HG02763 (cell line): ENCODE measurements at regions not wholly inside any gene's neighbourhood (a gene's known extent, or its start where the extent isn't known, plus 50 kb on each side); places are given as distances from the start of the nearest gene placed in this dataset.
"Not testable (repeated sequence)": the region's sequence is repeated elsewhere in the genome, so short reads cannot be mapped to it uniquely, and the experiment has no call there.

Source experiments
- ATAC-seq: cut with Tn5 transposase; IDR thresholded peaks from one replicate; pipeline ENCODE4 v1.9.1; 2021; ENCODE audit warnings: mild to moderate bottlenecking, moderate library complexity; ENCODE audit not compliant: unreplicated experiment

DNA sequence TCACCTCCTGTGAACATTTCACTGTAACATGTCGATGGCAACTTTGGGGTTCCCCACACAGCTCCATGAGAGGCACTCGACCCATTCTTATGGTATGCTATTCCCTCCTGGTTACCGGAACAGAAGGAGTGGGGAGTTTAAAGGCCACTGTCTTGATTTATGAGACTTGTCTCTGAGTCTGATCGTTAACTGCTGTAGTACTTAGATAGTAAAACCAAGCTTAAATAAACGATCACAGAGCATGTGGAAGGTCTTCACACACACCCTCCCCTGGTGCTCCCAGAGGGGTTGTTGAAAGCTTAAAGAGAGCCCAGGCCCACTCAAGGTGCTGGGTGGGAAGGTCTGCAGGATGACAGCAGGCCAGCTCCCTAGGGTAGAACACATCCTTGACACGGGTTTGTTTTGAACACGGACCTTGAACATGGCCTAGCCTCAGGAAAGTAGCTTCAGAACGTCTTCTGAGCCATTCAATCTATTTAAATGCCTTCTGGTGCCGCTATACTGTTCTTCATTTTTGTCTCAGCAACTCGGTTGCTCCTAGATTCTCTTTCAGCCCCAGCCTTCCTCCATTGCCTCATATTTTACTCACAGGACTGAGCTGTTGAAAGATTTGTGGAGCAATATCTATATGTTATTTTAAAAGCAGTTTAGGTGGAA, 335.3 kb downstream of the FGFR2 start:
- ATAC-seq: no peak

DNA sequence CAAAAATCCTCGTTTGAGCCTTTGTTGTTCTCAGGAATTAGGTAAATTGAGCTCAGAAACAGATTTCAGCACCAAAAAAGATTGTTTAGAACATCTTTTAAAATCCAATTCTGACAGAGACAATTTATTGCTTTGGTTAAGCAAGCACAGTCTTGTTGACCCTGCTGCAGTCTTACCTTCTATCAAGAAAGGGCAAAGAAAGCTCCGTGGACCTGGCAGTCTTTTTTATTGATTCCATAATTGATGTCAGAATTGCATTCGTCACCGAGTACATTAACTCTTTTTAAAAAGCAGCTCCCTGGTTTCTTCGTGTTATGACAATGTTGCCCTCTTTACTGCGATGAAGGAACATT, 334.8 kb downstream of the FGFR2 start:
- ATAC-seq: no peak

DNA sequence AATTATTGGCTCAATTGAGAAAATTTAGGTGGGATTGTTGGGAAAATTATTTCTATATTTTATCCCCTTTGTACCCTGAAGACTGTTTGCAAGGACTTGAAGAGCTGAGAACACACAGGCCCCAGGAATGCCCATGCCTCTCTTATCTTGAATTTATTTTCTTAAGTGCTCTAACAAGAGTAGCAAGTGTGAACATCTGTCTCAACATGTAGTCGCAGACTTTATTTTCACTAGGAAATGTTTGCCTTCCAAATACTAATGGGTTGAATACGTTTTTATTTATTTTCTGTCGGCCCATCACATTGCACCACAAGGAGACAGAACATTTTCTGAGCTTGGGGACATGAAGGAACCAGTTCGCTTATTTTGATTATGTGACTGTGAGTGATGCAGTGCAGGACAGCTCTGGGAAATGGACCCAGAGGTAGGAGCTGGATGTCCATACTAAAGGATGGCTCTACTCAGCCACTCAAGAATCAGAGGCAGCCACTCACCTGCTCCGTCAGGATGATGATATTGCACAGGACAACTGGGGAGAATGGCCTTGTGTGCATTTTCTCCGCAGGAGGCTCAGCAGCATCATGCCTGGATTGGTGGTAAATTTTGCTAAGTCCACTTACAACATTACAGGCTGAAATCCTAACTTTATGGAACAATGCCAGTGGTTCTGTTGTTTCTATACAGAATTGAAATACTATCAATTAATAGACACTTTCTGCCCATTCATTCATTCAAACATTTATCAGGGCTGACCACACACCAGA, 332.7 kb downstream of the FGFR2 start:
- ATAC-seq: no peak

DNA sequence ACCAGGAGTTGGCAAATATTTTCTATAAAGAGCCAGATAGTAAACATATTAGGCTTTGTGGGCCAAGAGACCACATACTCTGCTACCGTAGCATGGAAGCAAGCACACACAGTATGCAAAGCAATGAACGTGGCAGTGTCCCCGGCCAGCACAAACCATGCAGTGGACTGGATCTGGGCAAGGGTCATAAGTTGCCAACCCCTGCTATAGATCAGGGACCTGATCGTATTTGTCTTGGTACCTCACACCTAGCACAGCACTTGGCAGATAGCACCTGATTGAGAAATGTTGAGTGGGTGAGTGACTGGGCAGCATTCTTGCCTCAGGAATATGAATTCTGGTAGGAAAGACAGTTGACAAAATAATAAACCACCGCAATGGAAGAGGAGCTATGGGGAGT, 331.9 kb downstream of the FGFR2 start:
- no peak for ATAC-seq

DNA sequence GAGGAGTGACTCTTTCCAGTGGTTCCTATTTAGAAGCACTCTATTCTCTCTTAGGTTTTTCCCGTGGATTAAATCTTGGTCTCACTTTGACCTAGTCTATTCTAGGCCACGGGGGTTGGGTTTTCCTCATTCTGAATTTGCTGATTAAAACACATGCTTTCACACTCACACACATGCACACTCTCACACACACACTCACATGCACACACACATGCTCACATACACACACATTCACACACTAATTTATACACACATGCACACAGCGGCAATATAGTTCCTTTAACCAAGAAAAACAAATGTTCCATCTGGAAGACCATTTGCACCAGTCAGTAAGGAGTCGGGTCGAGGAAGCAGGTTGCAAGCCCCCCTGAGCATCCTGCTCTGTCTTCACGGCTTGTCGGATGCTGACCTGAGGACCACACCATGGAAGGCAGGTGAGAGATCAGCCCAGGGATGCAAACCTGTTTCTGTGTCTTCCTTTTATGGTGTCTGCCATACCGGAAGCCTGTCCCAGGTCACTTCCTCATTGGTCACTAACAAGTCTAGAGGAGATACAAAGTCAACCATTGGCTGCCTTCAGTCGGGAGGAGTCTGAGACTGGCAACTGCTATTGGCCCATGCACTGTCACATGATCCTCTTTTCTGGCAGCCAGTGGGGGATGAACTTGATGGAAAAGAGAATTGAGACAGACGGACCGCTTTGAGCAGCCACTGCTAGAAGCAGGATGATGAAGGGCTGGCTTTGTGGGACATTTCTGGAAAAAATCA, 330.8 kb downstream of the FGFR2 start:
- ATAC-seq: no peak

DNA sequence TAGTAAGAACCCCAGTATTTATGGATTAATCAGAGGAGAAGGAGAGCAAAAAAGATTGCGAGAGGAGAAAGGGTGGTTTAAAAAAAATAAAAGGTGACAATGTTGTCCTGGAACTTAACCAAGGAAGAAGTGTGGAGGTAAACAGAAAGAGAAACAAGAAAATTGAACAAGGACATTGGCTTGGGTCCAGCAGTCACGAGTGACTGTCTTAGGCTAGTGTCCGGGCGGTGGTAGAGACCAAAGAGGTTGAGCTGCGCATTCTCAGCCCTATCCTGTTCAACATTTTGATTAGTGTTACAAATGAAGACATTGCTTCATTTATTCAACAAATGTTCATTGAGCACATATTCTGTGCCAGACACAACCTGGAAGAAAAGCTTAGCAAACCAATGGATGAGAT, 329.9 kb downstream of the FGFR2 start:
- no peak for ATAC-seq

DNA sequence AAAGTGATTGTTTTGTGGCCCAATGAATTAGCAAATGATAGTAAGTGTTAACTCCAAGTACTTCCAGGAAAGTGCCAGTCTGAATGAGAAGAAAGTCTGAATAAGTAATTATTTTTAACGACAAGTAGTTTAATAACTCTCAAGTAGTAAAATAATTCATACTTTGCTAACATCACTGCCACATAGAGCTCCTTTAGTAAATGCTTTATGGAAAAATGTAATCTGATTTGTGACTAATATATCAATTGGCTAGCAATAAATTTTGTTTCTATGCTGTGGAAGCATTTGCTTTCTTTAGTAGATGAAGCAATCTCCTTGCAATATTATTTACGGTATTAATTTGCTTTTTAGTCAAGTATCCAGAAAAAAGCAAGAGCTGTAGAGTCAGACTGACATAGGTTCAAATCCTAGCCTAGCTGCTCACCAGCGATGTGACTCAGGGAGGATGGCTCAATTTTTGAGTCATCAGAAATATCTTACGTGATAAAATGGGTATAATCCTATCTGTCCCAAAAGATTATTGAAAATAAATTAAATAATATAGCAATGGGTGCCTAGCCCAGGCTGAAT, 329.3 kb downstream of the FGFR2 start:
- no peak for ATAC-seq

DNA sequence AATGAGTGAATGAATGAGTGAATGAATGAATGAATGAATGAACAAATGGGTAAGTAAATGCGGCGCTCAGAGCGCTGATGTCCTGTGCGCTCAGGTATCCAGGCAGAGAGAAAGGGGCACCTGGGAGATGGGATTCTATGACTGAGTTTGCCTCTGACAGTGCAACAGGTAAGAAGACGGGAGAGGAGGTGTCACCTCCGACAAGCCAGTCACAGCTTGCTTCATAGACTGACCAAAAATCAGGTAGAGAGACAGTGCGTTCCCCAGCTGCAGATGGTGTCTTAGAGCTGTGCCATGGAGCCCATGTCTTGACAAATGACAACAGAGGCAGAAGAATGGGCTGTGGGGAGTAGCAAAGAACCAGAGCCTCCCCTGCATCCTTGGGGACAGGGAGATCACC, 327.3 kb downstream of the FGFR2 start:
- ATAC-seq: no peak

DNA sequence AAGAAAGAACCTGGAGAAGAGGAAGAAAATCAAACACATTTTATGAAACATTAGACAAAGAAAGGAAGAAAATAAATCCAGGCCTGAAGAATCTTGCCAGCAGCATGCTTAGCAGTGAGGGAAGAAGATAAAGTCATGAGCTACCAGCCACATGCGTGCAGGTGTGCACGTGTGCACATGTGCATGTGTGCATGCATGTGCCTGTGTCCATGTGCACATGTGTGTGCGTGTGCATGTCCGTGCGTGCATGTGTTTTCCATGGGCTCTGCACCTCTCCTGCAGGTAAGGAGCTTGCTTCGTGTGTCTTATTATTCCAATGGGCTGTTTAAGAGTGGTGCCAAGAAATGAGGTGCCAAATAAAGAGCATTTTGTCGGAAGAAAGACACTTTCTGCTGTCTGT, 322.2 kb downstream of the FGFR2 start:
- no peak for ATAC-seq

DNA sequence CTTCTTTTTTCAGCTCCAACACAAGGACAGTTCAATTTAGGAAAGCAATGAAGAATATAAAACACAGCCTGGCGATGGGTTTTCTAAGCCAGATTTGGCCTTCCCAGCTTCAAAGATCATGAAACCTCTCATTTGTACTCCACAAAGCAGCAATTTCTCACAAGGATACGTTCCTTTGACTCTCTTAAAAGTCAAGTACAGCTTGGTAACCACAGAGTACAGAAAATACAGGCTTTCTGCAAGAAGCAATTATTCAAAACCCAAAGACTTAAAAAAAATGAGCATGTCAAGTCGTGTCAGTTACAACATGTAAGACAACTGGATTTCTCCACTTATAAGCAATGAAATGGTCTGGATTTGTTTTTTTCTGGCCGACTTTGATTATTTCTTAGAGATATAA, 321.4 kb downstream of the FGFR2 start:
- ATAC-seq: no peak

DNA sequence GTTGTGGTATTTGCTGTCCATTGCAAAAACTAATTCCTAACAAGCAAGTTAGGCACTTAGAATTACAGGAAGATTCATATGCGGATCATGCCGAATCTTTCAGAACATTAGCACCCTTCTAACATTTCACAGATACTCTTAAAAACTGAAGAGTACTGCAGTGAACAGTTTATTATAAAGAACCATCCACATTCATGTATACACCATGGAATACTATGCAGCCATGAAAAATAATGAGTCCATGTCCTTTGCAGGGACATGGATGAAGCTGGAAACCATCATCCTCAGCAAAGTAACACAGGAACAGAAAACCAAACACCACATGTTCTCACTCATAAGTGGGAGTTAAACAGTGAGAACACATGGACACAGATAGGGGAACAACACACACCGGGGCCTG, 319.9 kb downstream of the FGFR2 start:
- not testable (repeated sequence) for ATAC-seq

DNA sequence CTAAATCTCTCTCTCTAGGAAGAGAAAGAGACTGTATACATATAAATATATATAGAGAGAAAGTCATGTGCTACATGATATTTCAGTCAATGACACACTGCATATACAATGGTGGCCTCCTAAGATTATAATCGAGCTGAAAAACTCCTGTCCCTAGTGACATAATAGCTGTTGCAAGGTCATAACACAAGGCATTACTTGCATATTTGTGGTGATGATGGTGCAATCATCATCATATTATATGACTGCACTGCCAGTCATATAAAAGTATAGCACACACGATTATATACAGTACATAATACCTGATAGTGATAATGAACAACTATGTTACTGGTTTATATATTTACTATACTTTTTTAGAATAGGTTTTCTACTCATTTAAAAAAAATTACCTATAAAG, 316.7 kb downstream of the FGFR2 start:
- ATAC-seq: no peak

DNA sequence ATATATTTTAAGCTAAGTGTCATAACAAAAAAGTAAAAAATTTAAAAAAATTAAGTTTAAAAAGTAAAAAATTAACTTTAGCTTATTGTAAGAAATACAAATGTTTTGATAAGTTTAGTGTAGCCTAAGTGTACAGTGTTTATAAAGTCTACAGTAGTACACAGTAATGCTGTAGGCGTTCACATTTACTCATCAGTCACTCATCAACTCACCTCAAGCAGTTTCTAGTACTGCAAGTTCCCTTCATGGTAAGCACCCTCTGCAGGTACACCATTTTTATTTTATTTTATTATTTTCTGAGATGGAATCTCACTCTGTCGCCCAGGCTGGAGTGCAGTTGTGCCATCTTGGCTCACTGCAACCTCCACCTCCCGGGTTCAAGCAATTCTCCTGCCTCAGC, 316.0 kb downstream of the FGFR2 start:
- ATAC-seq: no peak

DNA sequence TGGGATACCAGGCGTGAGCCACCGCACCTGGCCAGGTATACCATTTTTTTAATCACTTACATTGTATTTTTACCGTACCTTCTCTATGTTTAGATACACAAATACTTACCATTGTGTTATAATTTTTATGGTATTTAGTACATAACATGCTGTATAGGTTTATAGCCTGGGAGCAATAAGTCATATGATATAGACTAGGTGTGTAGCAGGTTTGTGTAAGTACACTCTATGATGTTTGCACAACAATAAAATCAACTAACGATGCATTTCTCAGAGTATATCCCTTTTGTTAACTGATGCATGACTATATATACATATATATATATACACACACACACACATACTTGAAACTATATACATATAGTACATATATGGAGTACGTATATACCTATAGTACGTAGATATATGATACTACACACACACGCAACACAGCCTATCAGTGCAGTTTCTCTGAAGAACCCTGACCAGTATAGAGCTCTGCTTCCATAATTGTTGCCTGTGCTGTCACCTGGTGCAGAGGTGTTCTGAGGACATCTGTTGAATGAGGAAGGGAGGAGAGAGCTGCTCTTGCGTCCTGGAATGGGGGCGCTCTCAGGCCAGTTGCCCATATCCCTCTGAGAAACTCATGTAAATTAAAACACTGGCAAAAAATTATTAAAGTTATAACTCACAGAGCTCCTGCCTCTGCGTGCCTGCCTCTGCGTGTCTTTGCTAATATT, 315.3 kb downstream of the FGFR2 start:
- ATAC-seq: no peak

DNA sequence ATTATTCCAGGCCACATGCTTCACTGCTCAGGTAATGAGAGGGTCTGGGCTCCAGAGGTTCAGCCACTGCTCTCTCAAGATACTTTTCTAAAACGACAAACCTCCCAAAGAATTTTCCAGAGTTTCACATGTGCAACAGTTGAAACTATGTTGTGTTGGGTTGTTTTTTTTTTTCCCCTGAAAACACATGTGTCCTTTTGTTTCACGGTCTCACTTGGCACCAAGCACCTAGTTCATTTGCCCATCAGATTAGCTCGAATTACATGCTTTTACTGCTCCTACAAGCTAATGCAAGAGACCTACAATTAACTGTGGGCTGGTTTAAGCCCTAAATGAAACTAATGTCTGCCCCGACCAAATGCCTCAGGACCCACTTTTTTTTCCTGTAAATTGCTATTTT, 313.3 kb downstream of the FGFR2 start:
- ATAC-seq: no peak

DNA sequence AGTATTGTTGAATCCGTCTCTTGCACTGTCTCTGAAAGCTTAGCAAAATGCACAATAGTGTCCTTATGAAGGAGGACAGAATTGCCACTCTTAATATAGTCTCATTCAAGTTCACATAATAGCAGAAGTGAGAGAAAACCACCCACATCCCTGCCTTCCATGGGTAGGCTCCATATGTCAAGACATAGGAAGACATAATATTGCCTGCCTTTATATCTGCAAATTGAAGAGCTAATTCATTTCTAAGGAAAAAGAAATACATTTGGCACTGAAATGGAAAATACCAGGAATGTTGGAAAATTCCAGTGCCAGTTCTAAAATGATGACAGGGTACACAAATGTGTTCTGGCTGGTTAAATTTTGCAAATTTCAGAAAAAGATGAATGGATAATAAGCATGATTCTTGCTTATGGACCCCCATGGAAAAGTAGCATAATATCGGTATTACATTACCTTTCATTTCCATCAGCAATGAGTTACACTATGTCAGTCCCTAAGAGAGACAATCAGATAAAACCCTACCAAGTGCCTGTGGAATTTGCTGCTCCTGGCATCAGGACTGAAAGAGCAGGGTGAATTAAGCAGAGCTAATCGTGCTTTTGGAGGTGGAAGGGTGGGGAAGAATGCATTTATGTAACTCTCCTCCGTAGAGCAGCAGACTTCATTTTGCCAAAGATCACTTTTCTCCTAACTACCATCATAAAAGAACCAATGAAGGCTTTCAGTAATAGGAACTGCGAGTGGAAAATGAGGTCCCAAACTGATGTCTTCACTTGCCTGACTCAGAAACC, 312.6 kb downstream of the FGFR2 start:
- ATAC-seq: no peak

DNA sequence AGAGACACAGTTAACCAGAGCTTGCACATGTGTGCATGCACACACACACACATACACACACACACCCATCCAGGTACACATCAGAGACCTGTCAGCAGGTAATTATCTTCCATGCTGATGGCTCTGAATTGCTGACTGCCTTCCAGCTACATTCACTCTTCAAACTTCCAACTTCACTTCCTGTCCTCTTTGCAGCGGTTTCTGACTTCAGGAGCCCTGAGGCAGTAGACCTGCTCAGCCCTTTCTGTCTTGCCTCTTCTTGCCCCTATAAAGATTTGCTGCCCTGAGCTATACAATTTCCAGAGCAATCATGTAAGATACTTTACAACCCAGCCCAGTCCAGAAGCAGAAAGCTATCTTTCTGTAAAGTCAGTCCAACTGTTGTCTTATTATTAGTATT, 310.2 kb downstream of the FGFR2 start:
- no peak for ATAC-seq

DNA sequence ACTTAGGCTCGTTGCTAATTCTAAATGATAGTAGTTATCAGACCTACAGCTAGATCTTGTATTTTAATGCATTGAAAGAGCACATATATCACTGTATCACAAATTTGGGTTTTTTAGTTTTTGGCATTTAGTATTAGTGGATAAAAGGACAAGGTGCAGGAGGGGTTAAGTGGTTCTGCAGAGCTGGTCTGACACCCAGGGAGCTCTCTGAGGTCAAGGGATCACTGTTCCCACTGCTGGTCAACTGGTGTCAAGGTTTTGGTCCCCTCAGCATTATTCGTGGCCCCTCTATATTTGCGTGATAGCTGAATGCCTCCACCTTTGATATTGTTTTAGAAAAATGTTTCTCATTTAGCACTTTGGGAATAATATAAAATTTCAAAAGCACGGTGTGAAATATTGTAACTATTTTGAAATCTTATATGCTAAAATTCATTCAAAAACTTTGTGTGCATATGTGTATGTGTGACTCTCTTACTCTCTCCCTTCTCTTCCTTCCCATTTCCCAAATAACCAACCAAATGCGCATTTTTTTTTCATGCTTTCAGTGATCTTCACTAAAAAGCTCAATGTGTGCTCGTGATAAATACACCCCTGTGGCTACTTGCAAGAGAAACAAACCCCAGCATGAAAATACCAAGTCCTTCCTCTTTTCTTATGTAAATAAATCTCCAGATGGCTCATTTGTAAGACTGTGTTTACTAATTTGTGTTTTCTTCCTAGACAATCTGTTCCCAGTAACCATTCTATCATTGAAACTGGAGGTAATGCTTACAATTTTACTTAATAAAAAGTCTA, 309.2 kb downstream of the FGFR2 start:
- ATAC-seq: no peak

DNA sequence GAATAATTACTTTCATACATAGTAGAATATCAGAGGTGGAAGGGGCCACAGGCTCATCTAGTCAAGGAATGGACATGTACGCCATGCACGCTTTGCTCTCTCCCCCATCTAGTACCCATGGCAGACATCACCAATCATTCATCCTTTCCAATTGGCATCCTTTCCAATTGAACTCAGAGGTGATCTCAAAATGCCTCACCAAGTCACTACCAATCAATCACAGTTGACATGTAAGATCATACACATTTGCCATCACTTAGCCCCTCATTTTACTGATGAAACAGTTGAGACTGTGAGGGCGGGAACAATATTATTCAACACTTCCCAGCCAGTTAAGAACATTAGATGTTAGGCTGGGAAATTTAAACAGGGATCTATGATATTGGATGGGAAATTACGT, 308.4 kb downstream of the FGFR2 start:
- no peak for ATAC-seq

DNA sequence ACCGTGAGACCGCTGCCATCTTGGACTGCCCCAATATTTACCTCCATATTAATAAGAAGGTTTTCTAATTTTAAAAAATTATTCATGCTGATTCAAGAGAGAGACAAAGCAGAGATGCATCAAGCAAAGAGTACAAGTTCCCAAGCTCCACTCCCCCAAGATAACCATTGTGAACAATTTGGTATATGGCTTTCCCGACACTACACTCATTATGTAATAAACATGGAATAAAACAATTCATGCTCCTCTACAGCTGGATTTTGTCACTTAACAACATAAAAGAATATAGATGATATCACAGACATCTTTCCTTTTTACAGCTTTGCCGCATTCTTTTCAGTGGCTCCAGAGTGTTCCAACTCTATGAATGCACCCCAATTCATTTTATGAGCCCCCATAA, 307.6 kb downstream of the FGFR2 start:
- no peak for ATAC-seq
